ENCODE measurements at regions not wholly inside any gene's neighbourhood (a gene's known extent, or its start where the extent isn't known, plus 50 kb on each side); places are given as distances from the start of the nearest gene placed in this dataset.
"Not testable (repeated sequence)": the region's sequence is repeated elsewhere in the genome, so short reads cannot be mapped to it uniquely, and the experiment has no call there.

DNA sequence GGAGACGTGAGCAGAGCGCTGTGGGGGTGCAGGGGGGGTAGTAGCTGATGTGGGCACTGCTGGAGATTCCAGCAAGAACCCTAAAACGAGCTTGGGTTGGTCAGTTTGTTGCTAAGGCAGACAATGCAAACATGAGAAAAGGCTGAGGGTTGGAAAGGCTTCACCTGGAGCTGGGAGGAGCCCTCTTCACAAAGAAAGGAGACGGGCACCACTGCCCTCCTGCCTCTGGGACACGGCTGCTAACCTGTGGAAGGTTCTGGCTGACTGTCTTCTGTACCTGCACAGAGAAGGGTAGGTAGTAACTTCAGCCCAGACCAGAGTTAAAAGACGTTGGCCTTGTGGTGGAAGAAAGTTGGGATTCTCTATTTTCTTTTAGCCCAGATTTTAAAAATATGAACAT, 108.7 kb downstream of the SUCLA2 start:
- no peak for ATAC-seq
- DNase-seq (ENCODE audit: missing footprints): no peak
- intact Hi-C loops (cut with DNase I): no loop called here

DNA sequence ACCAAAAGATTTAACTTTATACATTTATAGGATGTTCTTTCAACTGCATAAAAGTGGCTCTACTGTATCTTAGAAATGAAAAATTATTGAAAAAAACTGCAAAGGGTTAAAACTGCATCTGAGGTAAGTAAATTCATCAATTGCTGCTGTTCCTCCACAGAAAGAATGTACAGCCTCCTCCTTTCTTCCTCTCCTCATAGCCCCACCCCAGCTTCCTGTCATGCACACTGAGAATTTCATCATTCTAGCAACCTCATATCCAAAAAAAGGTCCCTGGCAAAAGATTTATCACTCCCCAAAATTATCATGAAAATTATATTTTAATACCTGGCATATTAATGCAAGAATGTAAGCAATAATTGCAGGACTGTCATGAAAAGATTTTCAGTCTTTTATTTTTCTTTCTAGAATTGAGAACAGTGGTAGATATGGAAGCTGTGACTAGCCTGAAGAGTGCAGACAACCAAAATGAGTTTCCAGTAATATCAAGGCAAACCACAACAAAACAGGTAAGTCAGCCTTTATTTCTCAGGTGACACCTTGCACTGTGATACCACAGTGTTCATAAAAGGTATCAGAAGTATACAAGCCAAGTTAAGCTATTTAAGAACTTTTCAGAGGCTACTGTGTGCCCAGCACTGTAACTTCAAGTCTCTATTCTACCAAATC, 110.8 kb downstream of the SUCLA2 start:
- DNase-seq (ENCODE audit: missing footprints): no peak
- intact Hi-C loops (cut with DNase I): no loop called here

DNA sequence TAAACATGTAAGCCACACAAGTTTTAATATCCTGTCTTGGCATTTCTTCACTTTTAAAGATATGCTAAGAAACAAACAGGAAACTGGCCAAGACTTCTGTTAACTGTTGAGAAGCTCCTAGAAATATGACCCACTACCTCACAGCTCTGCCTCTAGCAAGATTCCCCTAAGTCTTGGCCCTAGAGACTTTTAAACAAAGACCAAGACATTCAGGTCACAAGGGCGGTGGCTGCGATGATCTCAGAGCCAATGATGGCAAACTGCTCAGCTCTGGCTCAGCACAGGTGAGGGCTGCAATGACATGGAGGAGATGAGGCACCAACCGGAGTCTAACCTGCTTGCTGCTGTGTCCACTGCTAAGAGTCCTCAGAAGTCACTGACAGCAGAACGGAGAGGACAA, 114.8 kb downstream of the SUCLA2 start:
- no peak for DNase-seq (ENCODE audit: missing footprints)
- intact Hi-C loops (cut with DNase I): no loop called here
- no peak for ATAC-seq

More for the DNA sequence above, 110.8 kb downstream of the SUCLA2 start:
- ATAC-seq: no peak

DNA sequence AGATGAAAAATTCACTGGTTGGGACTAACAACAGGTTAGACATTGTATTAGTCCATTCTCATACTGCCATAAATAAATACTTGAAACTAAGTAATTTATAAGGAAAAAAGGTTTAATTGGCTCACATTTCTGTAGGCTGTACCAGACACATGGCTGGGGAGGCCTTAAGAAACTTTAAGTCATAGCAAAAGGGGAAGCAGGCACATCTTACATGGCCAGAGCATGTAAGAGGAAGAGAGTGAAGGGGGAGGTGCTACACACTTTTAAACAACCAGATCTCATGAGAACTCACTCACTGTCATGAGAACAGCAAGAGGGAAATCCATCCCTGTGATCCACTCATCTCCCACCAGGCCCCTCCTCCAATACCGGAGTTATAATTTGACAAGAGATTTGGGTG, 125.9 kb downstream of the SUCLA2 start:
- ATAC-seq (no peak), DNase-seq (ENCODE audit: missing footprints) (no peak)
- intact Hi-C loops (cut with DNase I): no loop called here

DNA sequence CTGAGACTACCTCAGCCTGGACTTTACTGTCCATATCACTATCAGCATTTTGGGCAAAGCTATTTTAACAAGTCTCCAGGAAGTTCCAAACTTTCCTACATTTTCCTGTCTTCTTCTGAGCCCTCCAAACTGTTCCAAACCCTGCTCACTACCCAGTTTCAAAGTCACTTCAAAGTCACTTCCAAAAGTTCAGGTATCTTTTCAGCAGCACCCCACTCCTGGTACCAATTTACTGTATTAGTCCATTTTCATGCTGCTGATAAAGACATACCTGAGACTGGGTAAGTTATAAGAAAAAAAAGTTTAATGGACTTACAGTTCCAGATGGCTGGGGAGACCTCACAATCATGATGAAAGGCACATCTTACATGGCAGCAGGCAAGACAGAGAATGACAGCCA, 127.1 kb downstream of the SUCLA2 start:
- ATAC-seq; DNase-seq (ENCODE audit: missing footprints); intact Hi-C loops (cut with DNase I): not testable (repeated sequence)

DNA sequence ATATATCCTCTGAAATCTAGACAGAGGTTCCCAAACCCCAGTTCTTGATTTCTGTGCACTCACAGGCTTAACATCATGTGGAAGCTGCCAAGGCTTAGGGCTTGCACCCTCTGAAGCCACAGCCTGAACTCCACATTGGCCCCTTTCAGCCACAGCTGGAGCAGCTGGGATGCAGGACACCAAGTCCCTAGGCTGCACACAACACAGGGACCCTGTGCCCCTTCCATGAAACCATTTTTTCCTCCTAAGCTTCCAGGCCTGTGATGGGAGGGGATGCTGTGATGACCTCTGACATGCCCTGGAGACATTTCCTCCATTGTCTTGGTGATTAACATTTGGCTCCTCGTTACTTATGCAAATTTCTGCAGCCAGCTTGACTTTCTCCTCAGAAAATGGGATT, 127.8 kb downstream of the SUCLA2 start:
- ATAC-seq; DNase-seq (ENCODE audit: missing footprints); intact Hi-C loops (cut with DNase I): not testable (repeated sequence)

DNA sequence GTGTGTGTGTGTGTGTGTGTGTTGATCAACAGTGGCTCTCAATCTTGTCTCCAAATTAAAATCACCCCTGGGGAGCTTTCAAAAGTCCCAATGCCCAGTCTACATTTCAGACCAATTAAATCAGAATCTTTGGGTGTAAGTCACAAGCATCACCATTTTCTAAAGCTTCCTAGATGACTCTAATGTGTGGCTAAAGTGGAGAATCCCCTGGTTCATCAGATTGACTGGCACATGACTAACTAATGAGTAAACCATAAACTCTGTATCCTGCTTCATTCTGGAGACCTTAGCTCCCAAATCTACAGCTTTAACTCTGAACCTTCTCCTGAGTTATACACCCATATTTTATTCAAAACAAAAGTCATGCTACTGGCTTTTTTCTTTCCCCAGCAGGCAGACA, 131.3 kb downstream of the SUCLA2 start:
- intact Hi-C loops (cut with DNase I): no loop called here
- ATAC-seq (no peak), DNase-seq (ENCODE audit: missing footprints) (no peak)

DNA sequence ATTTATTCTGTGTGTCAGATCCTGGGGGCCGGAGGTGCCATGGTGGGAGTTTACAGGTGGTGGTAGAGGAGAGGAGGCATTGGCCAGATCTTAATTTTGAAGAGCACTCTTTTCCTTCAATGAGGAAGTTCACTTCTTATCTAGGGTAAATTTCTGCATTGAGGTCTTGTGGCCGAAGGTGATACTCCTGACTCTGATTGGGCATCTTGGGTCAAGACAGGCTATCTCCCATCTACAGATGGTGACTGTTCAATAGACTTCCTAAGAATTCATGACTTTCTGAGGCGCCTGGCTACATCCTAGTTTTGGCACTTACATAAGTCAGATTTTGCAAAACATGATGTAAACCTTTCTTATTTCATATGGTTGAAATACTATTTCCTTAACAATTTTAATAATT, 135.2 kb downstream of the SUCLA2 start:
- intact Hi-C loops (cut with DNase I): no loop called here
- ATAC-seq (no peak), DNase-seq (ENCODE audit: missing footprints) (no peak)

DNA sequence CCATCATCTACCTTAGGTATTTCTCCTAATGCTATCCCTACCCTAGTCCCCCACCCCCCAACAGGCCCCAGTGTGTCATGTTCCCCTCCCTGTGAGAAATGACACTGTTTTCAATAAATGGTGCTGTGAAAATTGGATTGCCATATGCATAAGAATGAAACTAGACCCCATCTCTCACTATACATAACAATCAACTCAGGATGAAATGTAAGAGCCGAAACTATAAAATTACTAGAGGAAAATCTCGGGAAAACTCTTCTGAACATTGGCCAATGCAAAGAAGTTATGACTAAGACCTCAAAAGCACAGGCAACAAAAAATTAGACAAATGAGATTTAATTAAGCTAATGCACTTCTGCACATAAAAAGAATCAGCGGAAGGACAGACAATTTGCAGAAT, 138.2 kb downstream of the SUCLA2 start:
- DNase-seq (ENCODE audit: missing footprints): no peak
- ATAC-seq: no peak
- intact Hi-C loops (cut with DNase I): no loop called here

DNA sequence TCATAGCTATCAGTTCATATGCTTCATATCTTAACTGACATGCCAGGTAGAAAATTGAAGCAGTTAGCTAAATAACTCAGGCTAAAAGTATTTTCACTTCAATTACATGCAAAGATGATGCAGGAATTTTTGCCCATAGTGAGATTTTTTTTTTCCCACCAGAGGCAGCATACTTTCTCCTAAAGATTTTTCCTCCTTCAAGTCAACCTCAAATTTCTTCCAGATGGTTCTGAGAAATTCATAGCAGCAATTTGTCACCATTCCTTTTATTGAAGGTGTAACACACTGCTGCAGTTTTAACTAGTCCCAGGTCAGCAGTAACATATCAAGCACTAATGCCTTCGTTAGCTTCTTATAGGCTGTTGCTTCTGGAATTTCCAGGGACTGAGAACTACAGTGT, 141.9 kb downstream of the SUCLA2 start:
- ATAC-seq (no peak), DNase-seq (ENCODE audit: missing footprints) (no peak)
- intact Hi-C loops (cut with DNase I): no loop called here

DNA sequence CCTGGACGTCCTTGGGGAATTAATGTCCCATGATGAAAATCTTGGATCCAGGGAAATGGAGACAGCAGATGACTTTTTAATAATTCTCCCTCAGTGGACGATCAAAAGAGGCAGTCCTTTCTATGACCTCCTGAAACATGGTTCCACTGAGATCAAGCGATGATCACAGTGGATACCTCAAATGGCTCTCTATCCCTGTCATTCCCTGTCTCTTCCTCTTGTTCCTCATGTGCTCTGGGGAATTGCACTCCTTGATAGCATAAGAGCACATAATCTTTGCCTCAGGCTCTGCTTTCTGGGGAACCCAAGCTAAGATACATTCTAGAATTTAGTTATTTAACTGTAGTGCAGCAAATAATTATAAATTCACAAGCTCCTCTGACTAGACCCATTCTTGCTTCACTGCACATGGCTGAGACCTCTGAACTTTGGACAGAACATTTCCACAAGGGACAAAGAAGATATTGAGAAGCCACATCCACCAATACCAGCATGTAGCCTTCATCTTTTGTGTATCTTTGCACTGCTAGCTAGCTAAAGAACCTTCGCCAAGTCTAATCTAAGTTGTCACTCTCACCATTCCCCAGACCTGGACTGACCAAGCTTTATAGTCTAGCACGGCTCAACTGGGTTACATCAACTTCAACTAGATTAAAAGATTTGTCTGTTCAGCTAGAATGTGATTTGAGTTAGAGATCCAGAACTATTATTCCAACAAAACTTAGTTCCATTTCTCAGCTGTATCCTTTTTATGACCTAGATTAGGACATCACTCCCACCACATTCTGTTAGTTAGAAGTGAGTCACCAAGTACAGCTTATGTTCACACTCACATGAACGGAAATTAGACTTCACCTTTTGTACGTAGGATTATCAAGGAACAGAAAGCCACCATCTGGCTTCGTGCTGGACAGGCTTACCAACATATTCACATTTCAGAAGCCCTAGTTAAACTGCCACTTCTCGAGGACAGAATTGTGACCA, 142.7 kb downstream of the SUCLA2 start:
- intact Hi-C loops (cut with DNase I): no loop called here
- DNase-seq (ENCODE audit: missing footprints): no peak
- ATAC-seq: no peak

DNA sequence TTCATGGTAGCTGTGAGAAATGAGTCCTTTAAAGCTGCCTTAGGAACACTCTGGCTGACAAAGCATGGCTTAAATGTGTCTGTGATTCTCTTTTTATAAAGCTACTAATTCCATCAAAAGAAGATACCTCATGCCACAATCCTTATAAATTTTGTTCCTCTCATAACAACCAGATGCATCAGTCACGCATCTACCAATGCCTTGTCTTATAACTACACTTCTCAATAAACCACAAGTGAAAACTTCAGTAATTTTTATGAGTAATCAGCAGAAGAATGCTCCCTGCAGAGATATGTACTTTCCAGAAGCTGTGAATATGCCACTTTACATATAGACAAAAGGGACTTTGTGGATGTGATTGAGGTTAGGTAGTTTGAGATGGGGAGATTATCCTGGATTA, 147.8 kb downstream of the SUCLA2 start:
- DNase-seq (ENCODE audit: missing footprints) (no peak), ATAC-seq (no peak)
- intact Hi-C loops (cut with DNase I): no loop called here

DNA sequence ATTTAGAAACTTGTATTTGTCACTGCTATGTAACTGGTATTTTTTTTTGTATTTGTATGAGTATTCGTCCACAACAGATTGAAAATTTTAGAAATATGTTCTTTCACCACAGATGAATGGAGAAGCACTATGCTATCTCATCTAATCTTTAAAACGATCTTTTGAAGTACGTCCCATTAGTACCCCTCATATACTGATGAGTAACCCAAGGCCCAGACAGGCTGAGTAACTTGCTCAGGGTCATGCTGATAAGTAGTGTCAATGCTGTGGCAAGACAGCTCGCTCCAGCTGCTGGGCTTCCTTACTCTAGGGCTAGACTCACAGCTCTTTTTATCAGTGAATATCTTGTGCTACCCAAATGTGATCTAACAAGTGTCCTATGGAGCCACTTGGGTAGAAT, 154.2 kb downstream of the SUCLA2 start:
- intact Hi-C loops (cut with DNase I): no loop called here
- no peak for ATAC-seq
- no peak for DNase-seq (ENCODE audit: missing footprints)

DNA sequence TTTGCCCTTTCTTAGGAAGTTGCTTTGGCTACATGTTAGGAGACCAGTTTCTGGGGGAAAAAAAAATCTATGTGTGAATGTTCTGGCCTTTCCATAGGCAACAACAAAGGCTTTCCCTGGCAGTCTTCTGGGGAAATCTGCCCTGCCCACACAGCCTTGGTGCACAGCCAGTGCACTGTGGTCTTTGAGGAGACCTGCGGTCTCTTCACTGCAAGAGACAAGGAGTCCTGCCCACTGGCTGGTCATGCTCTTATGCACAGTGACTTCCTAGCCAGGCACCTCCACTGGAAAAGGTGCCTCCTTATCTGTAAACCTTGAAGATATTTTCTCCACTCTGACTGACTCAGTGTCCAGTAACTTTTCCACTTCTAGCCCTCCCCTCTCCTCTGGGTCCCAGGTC, 155.1 kb downstream of the SUCLA2 start:
- DNase-seq (ENCODE audit: missing footprints): no peak
- no peak for ATAC-seq
- intact Hi-C loops (cut with DNase I): no loop called here

DNA sequence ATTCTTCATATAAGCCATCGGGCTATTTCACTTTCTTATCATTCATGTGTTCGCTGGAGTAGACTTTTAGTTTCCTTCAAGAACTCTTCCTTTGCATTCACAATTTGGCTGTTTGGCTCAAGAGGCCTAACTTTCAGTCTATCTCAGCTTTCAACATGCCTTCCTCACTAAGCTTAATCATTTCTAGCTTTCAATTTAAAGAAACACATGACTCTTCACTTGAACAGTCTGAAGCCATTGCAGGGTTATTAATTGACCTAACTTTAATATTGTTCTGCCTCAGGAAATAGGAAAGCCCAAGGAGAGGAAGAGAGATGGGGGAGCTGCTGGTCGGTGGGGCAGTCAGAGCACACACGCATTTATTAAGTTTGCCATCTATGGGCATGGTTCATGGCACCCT, 158.1 kb downstream of the SUCLA2 start:
- ATAC-seq: no peak
- intact Hi-C loops (cut with DNase I): no loop called here

DNA sequence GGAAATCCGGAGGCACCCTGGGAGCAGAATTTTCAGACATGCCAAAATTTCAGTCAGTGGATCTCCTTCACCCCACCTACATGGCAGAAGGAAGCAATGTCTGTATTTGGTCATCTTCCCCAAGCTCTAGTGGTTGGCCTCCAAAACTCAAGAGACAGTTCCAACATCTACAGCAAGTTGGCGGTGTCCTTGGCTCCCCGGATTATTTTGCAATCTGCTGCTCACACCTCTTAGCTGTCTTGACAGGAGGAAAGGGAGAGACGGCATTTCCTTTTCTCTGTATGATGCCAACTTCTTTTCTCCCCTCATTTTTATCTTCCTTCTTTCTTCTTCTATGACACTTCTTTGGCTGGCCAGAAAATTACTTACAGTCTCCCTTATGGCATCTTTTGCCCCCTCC, 159.9 kb downstream of the SUCLA2 start:
- ATAC-seq (no peak), DNase-seq (ENCODE audit: missing footprints) (no peak)
- intact Hi-C loops (cut with DNase I): no loop called here

More for the DNA sequence above, 158.1 kb downstream of the SUCLA2 start:
- DNase-seq (ENCODE audit: missing footprints): no peak

DNA sequence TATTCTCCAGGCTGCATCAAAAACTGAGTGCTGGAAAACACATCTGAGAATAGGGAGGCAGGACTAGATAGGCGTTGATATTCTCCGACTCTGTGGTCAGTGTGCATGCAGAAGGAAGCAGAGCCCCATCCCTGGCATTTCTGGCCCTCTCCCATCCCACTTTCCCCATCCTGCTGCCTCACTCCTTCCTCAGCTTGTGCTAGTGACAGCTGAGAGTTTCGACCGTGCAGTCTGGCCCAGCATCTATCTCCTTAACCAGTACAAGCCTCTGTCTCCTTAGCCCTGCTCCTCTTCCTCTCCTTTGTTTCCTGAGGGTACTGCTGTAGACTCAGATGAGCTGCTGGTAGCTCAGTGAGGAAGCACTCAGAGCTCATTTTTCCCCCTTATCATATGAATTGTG, 163.2 kb downstream of the SUCLA2 start:
- ATAC-seq: no peak
- no peak for DNase-seq (ENCODE audit: missing footprints)
- intact Hi-C loops (cut with DNase I): no loop called here

DNA sequence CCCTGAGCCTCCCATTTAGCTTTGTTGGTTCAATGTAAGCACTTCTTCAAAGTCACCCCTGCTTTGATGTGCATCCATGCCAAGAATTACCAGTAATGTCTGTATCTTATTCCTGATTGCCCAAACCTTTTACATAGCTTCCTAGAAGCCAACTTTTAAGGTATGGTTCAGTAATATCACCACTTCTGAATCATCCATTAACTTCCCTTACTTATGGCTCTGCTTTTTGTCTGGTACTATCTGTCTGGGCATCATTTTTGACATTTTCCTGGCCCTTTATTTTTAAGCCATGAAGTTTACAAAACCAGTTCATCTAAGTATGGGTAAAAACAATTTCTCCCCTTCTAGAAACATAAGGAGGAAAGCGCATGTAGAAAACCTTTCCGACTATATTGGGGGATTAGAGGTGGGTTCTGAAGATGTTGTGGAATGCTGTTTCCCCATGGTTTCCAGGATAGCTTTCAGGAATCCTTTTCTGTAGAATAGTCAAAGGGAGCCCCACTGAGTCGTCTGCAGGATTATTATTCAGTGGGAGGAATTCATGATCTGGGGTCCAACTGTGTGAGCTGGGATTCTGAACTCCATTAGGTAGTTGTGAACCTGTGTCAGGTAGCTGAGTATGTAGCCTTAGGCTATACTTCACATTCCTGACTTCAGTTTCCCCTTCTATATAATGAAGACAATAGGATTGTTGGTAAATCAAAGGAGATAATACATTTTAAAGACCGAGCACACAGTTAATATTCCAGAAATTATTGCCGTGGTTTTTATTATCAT, 163.8 kb downstream of the SUCLA2 start:
- ATAC-seq (no peak), DNase-seq (ENCODE audit: missing footprints) (no peak)
- intact Hi-C loops (cut with DNase I): no loop called here

DNA sequence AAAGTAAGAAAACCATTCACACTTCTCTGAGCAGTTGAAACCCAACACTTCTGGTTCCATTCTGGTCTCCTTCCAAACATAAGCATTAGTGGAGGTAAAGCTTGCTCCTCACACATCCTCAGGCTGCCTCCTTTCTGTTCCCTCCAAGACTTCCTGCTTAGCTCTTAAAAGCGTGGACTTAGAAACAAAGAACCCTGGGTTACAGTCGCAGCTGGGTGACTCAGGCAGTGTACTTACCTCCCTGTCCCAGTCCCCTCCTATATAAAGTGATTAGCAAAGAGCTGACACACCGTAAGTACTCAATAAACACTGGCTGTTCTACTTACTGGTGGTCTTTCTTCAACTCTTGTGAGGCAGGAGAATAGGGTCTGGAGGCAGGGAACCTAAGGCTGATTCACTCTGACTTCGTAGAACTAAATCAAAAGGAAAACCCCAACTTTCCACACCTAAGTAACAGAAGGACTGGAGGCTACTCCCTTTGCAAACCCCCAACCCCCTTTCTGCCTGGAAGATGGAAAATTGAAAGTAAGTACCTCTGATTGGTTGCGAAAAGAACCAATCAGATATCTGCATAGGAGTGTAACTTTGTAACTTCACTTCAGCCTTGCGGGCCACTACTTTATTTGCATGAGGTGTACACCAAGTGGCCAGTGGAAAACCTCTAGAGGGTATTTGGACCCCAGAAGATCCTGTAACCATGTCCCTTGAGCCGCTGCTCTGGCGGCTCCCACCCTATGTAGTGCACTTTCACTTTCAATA, 165.4 kb downstream of the SUCLA2 start:
- intact Hi-C loops (cut with DNase I): no loop called here
- DNase-seq (ENCODE audit: missing footprints): no peak
- no peak for ATAC-seq
